HFFc6 (cell line): ENCODE measurements at regions not wholly inside any gene's neighbourhood (a gene's known extent, or its start where the extent isn't known, plus 50 kb on each side); places are given as distances from the start of the nearest gene placed in this dataset.

Experiments used
- DNase-seq: peaks from one replicate; pipeline ENCODE4 v3.0.0-alpha.2; 2018
- H3K27ac Mint-ChIP-seq: 2 replicates; pipeline ENCODE4 v1.8.0; 2020; ENCODE audit warnings: mild to moderate bottlenecking, mixed read lengths
- H3K27me3 Mint-ChIP-seq: 2 replicates; pipeline ENCODE4 v1.8.0; 2021; ENCODE audit warnings: mild to moderate bottlenecking, moderate library complexity, mixed read lengths; ENCODE audit not compliant: insufficient read depth
- H3K36me3 Mint-ChIP-seq: 2 replicates; pipeline ENCODE4 v1.8.0; 2021; ENCODE audit warnings: low read depth, mixed read lengths
- H3K4me1 Mint-ChIP-seq: 2 replicates; pipeline ENCODE4 v1.8.0; 2020; ENCODE audit warnings: low read depth, mixed read lengths
- H3K4me3 Mint-ChIP-seq: 2 replicates; pipeline ENCODE4 v1.8.0; 2020; ENCODE audit warnings: mild to moderate bottlenecking, moderate library complexity, mixed read lengths
- H3K9me3 Mint-ChIP-seq: 2 replicates; pipeline ENCODE4 v1.8.0; 2020; ENCODE audit warnings: mild to moderate bottlenecking, mixed read lengths
- TF ChIP-seq, protein P1 (sequence below): fragments of 200-600 bp; sonication (generic); IDR thresholded peaks from 2 replicates; pipeline ENCODE4 v1.5.0; 2021; ENCODE audit warnings: antibody characterized with exemption, mild to moderate bottlenecking

GRCh38 chr4:141797966-141798365 lies 161.6 kb downstream of the IL15 start:
- no peaks in the 10 kb centered on the region; the same call in 1 of the 2 replicates for H3K36me3 Mint-ChIP-seq
- H3K4me1 Mint-ChIP-seq = peaks cover 42% of the 10 kb centered on the region
- no peak overlapping the region for H3K4me3 Mint-ChIP-seq
- TF ChIP-seq, protein P1, sequence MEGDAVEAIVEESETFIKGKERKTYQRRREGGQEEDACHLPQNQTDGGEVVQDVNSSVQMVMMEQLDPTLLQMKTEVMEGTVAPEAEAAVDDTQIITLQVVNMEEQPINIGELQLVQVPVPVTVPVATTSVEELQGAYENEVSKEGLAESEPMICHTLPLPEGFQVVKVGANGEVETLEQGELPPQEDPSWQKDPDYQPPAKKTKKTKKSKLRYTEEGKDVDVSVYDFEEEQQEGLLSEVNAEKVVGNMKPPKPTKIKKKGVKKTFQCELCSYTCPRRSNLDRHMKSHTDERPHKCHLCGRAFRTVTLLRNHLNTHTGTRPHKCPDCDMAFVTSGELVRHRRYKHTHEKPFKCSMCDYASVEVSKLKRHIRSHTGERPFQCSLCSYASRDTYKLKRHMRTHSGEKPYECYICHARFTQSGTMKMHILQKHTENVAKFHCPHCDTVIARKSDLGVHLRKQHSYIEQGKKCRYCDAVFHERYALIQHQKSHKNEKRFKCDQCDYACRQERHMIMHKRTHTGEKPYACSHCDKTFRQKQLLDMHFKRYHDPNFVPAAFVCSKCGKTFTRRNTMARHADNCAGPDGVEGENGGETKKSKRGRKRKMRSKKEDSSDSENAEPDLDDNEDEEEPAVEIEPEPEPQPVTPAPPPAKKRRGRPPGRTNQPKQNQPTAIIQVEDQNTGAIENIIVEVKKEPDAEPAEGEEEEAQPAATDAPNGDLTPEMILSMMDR = no peak
- H3K9me3 Mint-ChIP-seq = no peaks in the 10 kb centered on the region
- no peaks in the 10 kb centered on the region for H3K27me3 Mint-ChIP-seq
- peak; percentile 37 for DNase-seq
- no peak overlapping the region for H3K27ac Mint-ChIP-seq

DNA sequence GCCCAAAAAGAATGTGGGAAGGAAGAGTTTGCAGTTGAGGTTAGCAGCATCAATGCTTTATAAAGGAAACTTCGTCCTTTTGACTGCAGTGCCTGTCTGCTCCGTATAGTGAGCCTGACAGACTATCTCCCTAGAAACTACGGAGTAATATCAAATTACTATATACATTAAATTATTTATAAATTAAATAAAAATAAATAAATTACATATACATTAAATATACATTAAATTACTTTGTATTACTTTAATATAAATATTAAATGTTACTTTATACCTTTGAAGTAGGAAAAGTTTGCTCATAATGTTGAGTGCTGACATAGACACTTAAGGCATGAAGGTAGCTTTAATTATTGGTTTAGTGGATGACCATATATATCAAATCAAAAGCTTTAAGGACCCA lies 165.2 kb downstream of the IL15 start:
- no peak for DNase-seq
- Mint-ChIP-seq H3K36me3 (no peaks in the 10 kb centered on the region; the same call in 1 of the 2 replicates), H3K27ac (no peak overlapping the region), H3K9me3 (no peaks in the 10 kb centered on the region), H3K4me3 (no peak overlapping the region), H3K27me3 (no peaks in the 10 kb centered on the region), H3K4me1 (peaks cover 65% of the 10 kb centered on the region)
- TF ChIP-seq, protein P1 = no peak

DNA sequence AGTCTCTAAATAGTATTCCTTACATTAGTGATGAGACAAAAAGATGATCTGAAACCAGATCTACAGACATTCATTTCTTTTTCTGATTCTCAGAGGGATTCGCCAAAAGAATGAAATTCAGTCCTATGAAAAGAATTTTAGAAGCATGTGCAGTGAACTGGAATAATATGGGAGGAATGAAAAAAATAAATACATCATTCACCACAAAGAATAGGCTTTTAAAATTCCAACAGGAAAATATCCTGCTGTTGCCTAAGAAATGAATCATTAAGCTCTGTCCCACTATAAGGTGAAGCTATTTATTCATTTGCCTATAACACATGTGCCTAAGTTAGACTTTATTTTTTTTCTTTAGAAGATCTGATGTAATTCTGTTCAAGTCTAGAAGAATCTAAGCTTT lies 165.9 kb downstream of the IL15 start:
- H3K36me3 Mint-ChIP-seq = no peaks in the 10 kb centered on the region; the same call in 1 of the 2 replicates
- H3K27ac Mint-ChIP-seq = peak overlapping the region; percentile 85
- peaks cover 71% of the 10 kb centered on the region for H3K4me1 Mint-ChIP-seq
- TF ChIP-seq, protein P1 = no peak
- H3K4me3 Mint-ChIP-seq = peak overlapping the region; percentile 49
- peak; percentile 71 for DNase-seq
- H3K9me3 Mint-ChIP-seq = no peaks in the 10 kb centered on the region
- H3K27me3 Mint-ChIP-seq = no peaks in the 10 kb centered on the region

- TF ChIP-seq, protein P1 = no peak
- H3K9me3 Mint-ChIP-seq = no peaks in the 10 kb centered on the region
- H3K36me3 Mint-ChIP-seq = no peaks in the 10 kb centered on the region; the same call in 1 of the 2 replicates
- peaks cover 76% of the 10 kb centered on the region for H3K4me1 Mint-ChIP-seq
- DNase-seq = no peak
- no peak overlapping the region for H3K27ac Mint-ChIP-seq
- no peaks in the 10 kb centered on the region for H3K27me3 Mint-ChIP-seq
- no peak overlapping the region for H3K4me3 Mint-ChIP-seq
These were observed 168.5 kb downstream of the IL15 start for GRCh38 chr4:141804836-141805235.

GRCh38 chr4:141807103-141807891 lies 170.9 kb downstream of the IL15 start:
- TF ChIP-seq, protein P1 = no peak
- DNase-seq = peak; percentile 46
- Mint-ChIP-seq H3K27me3 (no peaks in the 10 kb centered on the region), H3K27ac (peak overlapping the region; percentile 80), H3K4me1 (peaks cover 76% of the 10 kb centered on the region), H3K36me3 (no peaks in the 10 kb centered on the region), H3K4me3 (peak overlapping the region; percentile 56), H3K9me3 (no peaks in the 10 kb centered on the region)
